H1 (cell line): ENCODE measurements at regions not wholly inside any gene's neighbourhood (a gene's known extent, or its start where the extent isn't known, plus 50 kb on each side); places are given as distances from the start of the nearest gene placed in this dataset.

Experiments used
- CTCF ChIA-PET: fragments of 300-600 bp; sonication (Branson Sonifier 250); formaldehyde crosslinking; loops from one replicate; lab custom pipeline; 2021; ENCODE audit not compliant: partially characterized antibody; lab: Charles Lee
- POLR2A ChIA-PET: fragments of 300-600 bp; sonication (Branson Sonifier 250); formaldehyde crosslinking; loops from one replicate; lab custom pipeline; 2021; ENCODE audit warnings: inconsistent platforms; ENCODE audit not compliant: partially characterized antibody; lab: Charles Lee
- DNase-seq, 2 experiments: peaks; one replicate each; pipeline versions ENCODE4 v3.0.0 to v3.0.0-alpha.2; 2010 to 2022; ENCODE audit warnings: low spot score in 2 of 2, low read depth in 1 of 2, mixed read lengths in 1 of 2
- FAIRE-seq: peaks from 2 replicates; lab custom pipeline; 2011; peaks lifted over from hg19 to GRCh38; lab: Jason Lieb, UNC
- H2AFZ ChIP-seq: 2 replicates; pipeline ENCODE4 v1.8.1; 2012; ENCODE audit warnings: low read length, inconsistent platforms
- H2AK5ac ChIP-seq: 2 replicates; pipeline ENCODE4 v1.6.1; 2013; ENCODE audit warnings: low read depth, low read length
- H2BK120ac ChIP-seq: replicated peaks from 2 replicates; pipeline ENCODE3; 2013; ENCODE audit warnings: low read depth, low read length, inconsistent platforms
- H2BK12ac ChIP-seq: 2 replicates; pipeline ENCODE4 v1.6.1; 2013; ENCODE audit warnings: low read depth, low read length
- H2BK15ac ChIP-seq: 2 replicates; pipeline ENCODE4 v1.6.1; 2013; ENCODE audit warnings: low read length
- H2BK20ac ChIP-seq: 2 replicates; pipeline ENCODE4 v1.6.1; 2013; ENCODE audit warnings: low read length
- H2BK5ac ChIP-seq: 2 replicates; pipeline ENCODE4 v1.6.1; 2013; ENCODE audit warnings: low read depth, low read length
- H3K14ac ChIP-seq: 2 replicates; pipeline ENCODE4 v1.6.1; 2013; ENCODE audit warnings: inconsistent platforms; ENCODE audit not compliant: insufficient read length
- H3K18ac ChIP-seq: 2 replicates; pipeline ENCODE4 v1.6.1; 2013; ENCODE audit warnings: low read length; ENCODE audit errors: extremely low read depth
- H3K23ac ChIP-seq: 2 replicates; pipeline ENCODE4 v1.6.1; 2013; ENCODE audit warnings: inconsistent platforms; ENCODE audit not compliant: insufficient read length
- H3K23me2 ChIP-seq: 2 replicates; pipeline ENCODE4 v1.6.1; 2013; ENCODE audit warnings: low read depth, low read length
- H3K27ac ChIP-seq: 2 replicates; pipeline ENCODE4 v1.6.1; 2011; ENCODE audit warnings: low read depth, low read length, inconsistent platforms
- H3K27me3 ChIP-seq, 4 experiments: replicated peaks in 1 of 4; 1 replicate in 1 of 4; 2 replicates in 3 of 4; pipeline versions ENCODE4 v1.6.1 to v1.8.1; 2011 to 2013; ENCODE audit warnings: low read length in 3 of 4, mild to moderate bottlenecking in 3 of 4, inconsistent platforms in 2 of 4, mixed read lengths in 2 of 4, moderate library complexity in 1 of 4; ENCODE audit not compliant: control insufficient read depth in 3 of 4, insufficient read depth in 3 of 4; ENCODE audit errors: extremely low read depth in 1 of 4
- H3K36me3 ChIP-seq, 4 experiments: 2 replicates each; pipeline versions ENCODE4 v1.6.1 to v1.8.1; 2011 to 2013; ENCODE audit warnings: mild to moderate bottlenecking in 4 of 4, low read length in 3 of 4, moderate library complexity in 2 of 4, control low read depth in 1 of 4, inconsistent platforms in 1 of 4; ENCODE audit not compliant: insufficient read depth in 4 of 4, control insufficient read depth in 2 of 4
- H3K4ac ChIP-seq: replicated peaks from 2 replicates; pipeline ENCODE3; 2013; ENCODE audit warnings: low read length, low read depth, mixed read lengths, inconsistent platforms; ENCODE audit not compliant: insufficient read length
- H3K4me1 ChIP-seq, 4 experiments: replicated peaks in 1 of 4; 1 replicate in 1 of 4; 2 replicates in 3 of 4; pipeline versions ENCODE4 v1.6.1 to v1.8.1; 2011 to 2013; ENCODE audit warnings: low read length in 3 of 4, inconsistent platforms in 2 of 4, mixed read lengths in 1 of 4; ENCODE audit not compliant: insufficient read depth in 4 of 4, control insufficient read depth in 3 of 4
- H3K4me2 ChIP-seq, 2 experiments: 2 replicates each; pipeline versions ENCODE4 v1.6.1 to v1.8.1; 2011 to 2013; ENCODE audit warnings: low read depth in 2 of 2, low read length in 2 of 2, control low read depth in 1 of 2, inconsistent platforms in 1 of 2, mild to moderate bottlenecking in 1 of 2; ENCODE audit not compliant: insufficient read depth in 1 of 2
- H3K4me3 ChIP-seq, 4 experiments: fragments of 200-600, 300-600 bp in 1 of 4; sonication (generic), shearing (Covaris generic), sonication (Bioruptor Twin) in 1 of 4; 2 replicates each; pipeline versions ENCODE4 v1.5.1 to v1.8.1; 2011 to 2016; ENCODE audit warnings: low read length in 4 of 4, low read depth in 3 of 4, control low read depth in 2 of 4, inconsistent platforms in 2 of 4, mild to moderate bottlenecking in 2 of 4, mixed read lengths in 1 of 4, moderate library complexity in 1 of 4; ENCODE audit not compliant: insufficient read depth in 2 of 4; ENCODE audit errors: extremely low read depth in 1 of 4
- H3K56ac ChIP-seq: replicated peaks from 2 replicates; pipeline ENCODE3; 2013; ENCODE audit warnings: low read depth, mild to moderate bottlenecking, mixed read lengths, low read length, inconsistent platforms; ENCODE audit not compliant: insufficient read length
- H3K79me1 ChIP-seq: 2 replicates; pipeline ENCODE4 v1.6.1; 2013; ENCODE audit warnings: low read depth, low read length, control low read depth
- H3K79me2 ChIP-seq, 2 experiments: 2 replicates each; pipeline versions ENCODE4 v1.6.1 to v1.8.1; 2012 to 2013; ENCODE audit warnings: low read length in 2 of 2, mild to moderate bottlenecking in 2 of 2, inconsistent platforms in 1 of 2; ENCODE audit not compliant: insufficient read depth in 2 of 2, control insufficient read depth in 1 of 2
- H3K9ac ChIP-seq, 4 experiments: replicated peaks in 1 of 4; 1 replicate in 1 of 4; 2 replicates in 3 of 4; pipeline versions ENCODE4 v1.6.1 to v1.8.1; 2011 to 2013; ENCODE audit warnings: low read depth in 3 of 4, low read length in 3 of 4, control low read depth in 2 of 4, mild to moderate bottlenecking in 2 of 4, moderate library complexity in 2 of 4, inconsistent platforms in 1 of 4; ENCODE audit errors: extremely low read depth in 1 of 4
- H3K9me3 ChIP-seq, 2 experiments: 2 replicates each; pipeline versions ENCODE4 v1.6.1 to v1.8.1; 2012 to 2013; ENCODE audit warnings: mild to moderate bottlenecking in 2 of 2, moderate library complexity in 2 of 2, control low read depth in 1 of 2, inconsistent platforms in 1 of 2, low read depth in 1 of 2, low read length in 1 of 2, mixed read lengths in 1 of 2; ENCODE audit not compliant: insufficient read depth in 2 of 2
- H4K20me1 ChIP-seq, 2 experiments: replicated peaks in 1 of 2; 2 replicates each; pipeline versions ENCODE3 to v1.8.1; 2011 to 2013; ENCODE audit warnings: inconsistent platforms in 2 of 2, low read length in 2 of 2, mild to moderate bottlenecking in 1 of 2; ENCODE audit not compliant: insufficient read depth in 2 of 2, control insufficient read depth in 1 of 2
- H4K5ac ChIP-seq: 2 replicates; pipeline ENCODE4 v1.6.1; 2013; ENCODE audit warnings: low read length, low read depth, mixed read lengths, inconsistent platforms; ENCODE audit not compliant: insufficient read length
- H4K8ac ChIP-seq: 2 replicates; pipeline ENCODE4 v1.8.0; 2013; ENCODE audit warnings: mild to moderate bottlenecking, moderate library complexity, low read length, inconsistent platforms; ENCODE audit not compliant: insufficient read depth; ENCODE audit errors: extremely low read depth
- H4K91ac ChIP-seq: replicated peaks from 2 replicates; pipeline ENCODE3; 2013; ENCODE audit warnings: low read length, mixed read lengths, inconsistent platforms; ENCODE audit not compliant: insufficient read length
- HDAC6 ChIP-seq: IDR thresholded peaks from one replicate; pipeline ENCODE4 v1.7.1; 2012; ENCODE audit warnings: low read depth, mild to moderate bottlenecking, inconsistent platforms, low read length, moderate library complexity
- SIN3A ChIP-seq, 2 experiments: IDR thresholded peaks in 1 of 2; conservative IDR thresholded peaks in 1 of 2; 2 replicates each; pipeline ENCODE4 v1.6.1; 2011 to 2012; ENCODE audit warnings: low read length in 2 of 2, improper control_type of control experiment in 1 of 2, low read depth in 1 of 2, mild to moderate bottlenecking in 1 of 2
- WGBS, 2 experiments: shearing (Covaris generic) in 1 of 2; methylation state at CpG; one replicate each; pipeline versions ENCODE4 v1.1.6 to v1.1.7; 2013 to 2015; ENCODE audit warnings: low lambda C conversion rate in 2 of 2, mixed read lengths in 2 of 2, inconsistent platforms in 1 of 2, low coverage in 1 of 2, missing lambda C conversion rate in 1 of 2; ENCODE audit not compliant: insufficient replicate concordance in 2 of 2, insufficient coverage in 1 of 2, insufficient read length in 1 of 2; ENCODE audit errors: extremely low coverage in 1 of 2, missing lambda C conversion rate in 1 of 2; 5-methylcytosine and 5-hydroxymethylcytosine counted together

DNA sequence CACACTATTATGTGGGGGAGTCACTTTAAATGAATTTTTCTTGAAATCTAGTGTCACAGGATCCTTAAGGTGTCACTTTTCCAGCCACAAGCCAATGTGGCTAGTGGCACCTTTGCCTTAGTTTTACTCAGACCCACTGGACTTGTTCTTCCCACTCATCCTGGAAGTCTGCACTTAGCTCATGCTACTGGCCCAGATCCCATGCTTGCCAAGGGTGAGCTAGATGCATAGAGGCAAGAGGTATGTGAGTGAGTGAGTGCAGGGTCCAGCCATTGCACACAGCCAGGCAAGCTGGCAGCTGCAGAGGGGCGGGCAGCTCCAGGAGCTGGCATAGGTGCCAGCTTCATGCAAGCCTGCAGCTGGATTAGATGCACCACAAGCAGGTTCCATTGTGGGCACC, 81.0 kb downstream of the CGGBP1 start:
- no peak overlapping the region for H2BK15ac ChIP-seq
- H3K9ac ChIP-seq: no peak overlapping the region
- no peak overlapping the region for H2BK12ac ChIP-seq
- FAIRE-seq (no peak), DNase-seq (no peak)
- no peaks in the 10 kb centered on the region for H3K79me2 ChIP-seq
- no peak overlapping the region for H3K4me2 ChIP-seq
- H2AK5ac ChIP-seq: no peak overlapping the region
- no peak overlapping the region for H3K18ac ChIP-seq
- no peaks in the 10 kb centered on the region for H3K36me3 ChIP-seq
- H3K4ac ChIP-seq: no peak overlapping the region
- H4K5ac ChIP-seq: no peak overlapping the region
- no peak overlapping the region for H2AFZ ChIP-seq
- H4K8ac ChIP-seq: no peak overlapping the region
- no peaks in the 10 kb centered on the region for H4K20me1 ChIP-seq
- ChIA-PET POLR2A (interaction anchor here (0.6 kb wide), 1 partner anchor 445 kb away, joined by 3 read pairs; no protein-coding TSS in a partner anchor), CTCF (interaction anchor here (1.0 to 1.1 kb wide), 2 partner anchors 11 to 26 kb away, joined by 3 to 5 read pairs; no protein-coding TSS in a partner anchor)
- H2BK120ac ChIP-seq: no peak overlapping the region
- no peak overlapping the region for H3K14ac ChIP-seq
- no peak overlapping the region for H3K23ac ChIP-seq
- H3K27ac ChIP-seq: no peak overlapping the region
- no peaks in the 10 kb centered on the region for H3K79me1 ChIP-seq
- peaks cover 0 to 3% (median 0%) of the 10 kb centered on the region in 4 experiments; a peak in 1 of 7 replicates for H3K4me1 ChIP-seq
- H2BK5ac ChIP-seq: no peak overlapping the region
- no peak overlapping the region for H3K56ac ChIP-seq
- H4K91ac ChIP-seq: no peak overlapping the region
- H3K9me3 ChIP-seq: peaks cover 15 to 20% of the 10 kb centered on the region in 2 experiments
- H3K23me2 ChIP-seq: no peaks in the 10 kb centered on the region; the same call in 1 of the 2 replicates
- no peak overlapping the region for H2BK20ac ChIP-seq
- no peak for TF ChIP-seq SIN3A (conservative IDR thresholded peaks at IDR 0.05 in 1 of 2, IDR thresholded peaks at IDR 0.05 in 1 of 2; ENCODE audit: low read depth in 1 of 2, low read length in 2 of 2)
- TF ChIP-seq HDAC6: no peak
- no peaks in the 10 kb centered on the region for H3K27me3 ChIP-seq
- H3K4me3 ChIP-seq: no peak overlapping the region
- WGBS, 2 experiments: 91% methylated on average over 1 of the region's 1 CpG; no CpG with 5 or more reads in 1 of the 2 experiments
